Nephron (organoid): ENCODE measurements at regions not wholly inside any gene's neighbourhood (a gene's known extent, or its start where the extent isn't known, plus 50 kb on each side); places are given as distances from the start of the nearest gene placed in this dataset.

Source experiments
- H3K27ac Mint-ChIP-seq, 3 experiments: 2 replicates each; pipeline ENCODE4 v1.8.0; 2020; ENCODE audit warnings: mixed read lengths in 3 of 3, mild to moderate bottlenecking in 2 of 3, moderate library complexity in 1 of 3
- H3K27me3 Mint-ChIP-seq: 2 replicates; pipeline ENCODE4 v1.8.0; 2021; ENCODE audit warnings: low read depth, mild to moderate bottlenecking, moderate library complexity, mixed read lengths
- H3K36me3 Mint-ChIP-seq: 2 replicates; pipeline ENCODE4 v1.8.0; 2020; ENCODE audit warnings: low read depth, mixed read lengths
- H3K4me1 Mint-ChIP-seq: 2 replicates; pipeline ENCODE4 v1.8.0; 2020; ENCODE audit warnings: mixed read lengths
- H3K4me3 Mint-ChIP-seq, 3 experiments: 2 replicates each; pipeline ENCODE4 v1.8.0; 2020; ENCODE audit warnings: mild to moderate bottlenecking in 3 of 3, mixed read lengths in 3 of 3, moderate library complexity in 2 of 3
- H3K9me3 Mint-ChIP-seq: 2 replicates; pipeline ENCODE4 v1.8.0; 2020; ENCODE audit warnings: mixed read lengths
- CTCF ChIP-seq, 3 experiments: fragments of 200-600 bp; sonication (generic); IDR thresholded peaks; one replicate each; pipeline ENCODE4 v1.5.0; 2021; ENCODE audit warnings: antibody characterized with exemption in 3 of 3; ENCODE audit not compliant: unreplicated experiment in 3 of 3

GRCh38 chr15:95454403-95455262, 875.9 kb upstream of the NR2F2 start:
- Mint-ChIP-seq H3K27me3 (no peaks in the 10 kb centered on the region), H3K36me3 (no peaks in the 10 kb centered on the region), H3K4me3 (no peak overlapping the region), H3K4me1 (peaks cover 60% of the 10 kb centered on the region), H3K9me3 (no peaks in the 10 kb centered on the region), H3K27ac (peak overlapping the region; percentile 92 to 98 (median 96))
- no peak for TF ChIP-seq CTCF (IDR thresholded peaks at IDR 0.05; ENCODE audit: unreplicated experiment in 3 of 3)

GRCh38 chr15:95457520-95457919, 873.0 kb upstream of the NR2F2 start:
- H3K36me3 Mint-ChIP-seq: no peaks in the 10 kb centered on the region
- peak overlapping the region; percentile 92 to 96 (median 95) for H3K27ac Mint-ChIP-seq
- TF ChIP-seq CTCF (IDR thresholded peaks at IDR 0.05; ENCODE audit: unreplicated experiment in 3 of 3): no peak
- H3K4me1 Mint-ChIP-seq: peaks cover 62% of the 10 kb centered on the region
- H3K4me3 Mint-ChIP-seq: peak overlapping the region in 2 of 3 experiments; percentile 40 to 55
- H3K9me3 Mint-ChIP-seq: no peaks in the 10 kb centered on the region
- H3K27me3 Mint-ChIP-seq: peaks cover 4% of the 10 kb centered on the region

DNA sequence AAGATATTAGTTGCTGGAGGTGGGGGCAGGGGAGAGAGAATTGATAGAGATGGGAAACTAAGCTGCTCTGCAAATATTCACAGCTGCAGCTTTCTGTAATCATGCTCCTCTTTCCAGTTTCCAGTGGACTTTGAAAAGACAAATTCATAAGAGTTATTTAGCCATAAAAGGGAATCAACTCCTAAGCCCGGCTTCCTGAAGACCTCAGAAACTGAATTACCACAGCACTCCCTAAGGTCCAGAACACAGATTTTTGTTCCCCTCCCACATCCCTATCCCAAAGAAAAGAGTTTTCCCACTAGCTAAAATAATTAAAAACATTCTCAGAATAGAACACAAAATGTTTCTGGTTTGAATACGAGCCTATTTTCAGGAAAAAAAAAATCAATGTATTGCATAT, 871.8 kb upstream of the NR2F2 start:
- Mint-ChIP-seq H3K9me3 (no peaks in the 10 kb centered on the region), H3K27ac (peak overlapping the region; percentile 92 to 96 (median 95)), H3K27me3 (peaks cover 4% of the 10 kb centered on the region), H3K36me3 (no peaks in the 10 kb centered on the region), H3K4me1 (peaks cover 65% of the 10 kb centered on the region), H3K4me3 (peak overlapping the region; percentile 7 to 18 (median 17))
- TF ChIP-seq CTCF (IDR thresholded peaks at IDR 0.05; ENCODE audit: unreplicated experiment in 3 of 3): no peak

DNA sequence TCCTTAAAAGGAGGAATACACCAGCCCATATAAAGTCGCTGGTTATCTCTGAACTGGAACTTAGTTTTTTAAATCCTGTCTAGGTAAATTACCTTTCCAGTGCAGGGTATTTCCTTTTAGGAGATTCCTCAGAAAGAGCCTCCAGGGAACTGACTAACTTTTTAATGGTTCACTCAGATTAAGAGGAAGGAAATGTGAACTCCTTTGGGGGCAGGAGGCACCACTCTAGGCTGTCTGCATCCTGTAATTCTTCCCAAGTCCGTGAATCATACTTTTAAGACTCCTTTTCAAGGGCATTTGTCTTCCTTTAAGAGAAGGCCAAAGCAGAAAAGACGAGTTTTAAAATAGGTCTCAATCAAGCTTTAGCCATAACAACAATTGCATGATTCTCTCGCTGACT, 871.2 kb upstream of the NR2F2 start:
- H3K27me3 Mint-ChIP-seq: peaks cover 4% of the 10 kb centered on the region
- H3K27ac Mint-ChIP-seq: peak overlapping the region; percentile 92 to 96 (median 95)
- H3K4me1 Mint-ChIP-seq: peaks cover 61% of the 10 kb centered on the region
- H3K4me3 Mint-ChIP-seq: no peak overlapping the region
- no peaks in the 10 kb centered on the region for H3K36me3 Mint-ChIP-seq
- TF ChIP-seq CTCF (IDR thresholded peaks at IDR 0.05; ENCODE audit: unreplicated experiment in 3 of 3): no peak
- no peaks in the 10 kb centered on the region for H3K9me3 Mint-ChIP-seq

DNA sequence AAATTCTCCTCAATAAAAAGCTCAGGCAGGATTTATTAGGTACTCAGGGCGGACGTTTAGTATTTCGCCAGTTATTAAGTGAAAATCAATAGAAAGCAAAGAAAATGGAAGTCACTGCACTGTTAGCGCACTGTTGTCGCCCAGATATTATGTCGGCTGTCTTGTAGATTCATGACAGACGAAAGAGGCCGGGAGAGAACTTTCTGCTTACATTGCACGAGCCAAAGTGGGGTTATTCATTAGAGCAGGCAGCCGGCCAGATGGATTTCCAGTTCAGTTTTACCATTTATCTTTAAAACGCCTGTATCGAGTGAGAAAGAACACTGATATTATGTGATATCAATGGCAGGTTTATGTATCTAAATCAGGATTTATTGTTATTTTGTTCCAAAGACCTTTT, 866.0 kb upstream of the NR2F2 start:
- H3K9me3 Mint-ChIP-seq: no peaks in the 10 kb centered on the region
- H3K27me3 Mint-ChIP-seq: peaks cover 4% of the 10 kb centered on the region
- TF ChIP-seq CTCF (IDR thresholded peaks at IDR 0.05; ENCODE audit: unreplicated experiment in 3 of 3): no peak
- peaks cover 40% of the 10 kb centered on the region for H3K4me1 Mint-ChIP-seq
- peak overlapping the region; percentile 7 to 53 (median 9) for H3K4me3 Mint-ChIP-seq
- no peaks in the 10 kb centered on the region for H3K36me3 Mint-ChIP-seq
- peak overlapping the region; percentile 87 to 95 (median 90) for H3K27ac Mint-ChIP-seq

- no peaks in the 10 kb centered on the region for H3K9me3 Mint-ChIP-seq
- peak overlapping the region; percentile 14 to 23 (median 20) for H3K4me3 Mint-ChIP-seq
- peak overlapping the region; percentile 89 to 99 (median 94) for H3K27ac Mint-ChIP-seq
- H3K4me1 Mint-ChIP-seq: peaks cover 50% of the 10 kb centered on the region
- H3K27me3 Mint-ChIP-seq: no peaks in the 10 kb centered on the region
- TF ChIP-seq CTCF (IDR thresholded peaks at IDR 0.05; ENCODE audit: unreplicated experiment in 3 of 3): no peak
- H3K36me3 Mint-ChIP-seq: no peaks in the 10 kb centered on the region
Measured at GRCh38 chr15:95468820-95469219, 861.7 kb upstream of the NR2F2 start.
